ENCODE measurements at regions not wholly inside any gene's neighbourhood (a gene's known extent, or its start where the extent isn't known, plus 50 kb on each side); places are given as distances from the start of the nearest gene placed in this dataset.
"Not testable (repeated sequence)": the region's sequence is repeated elsewhere in the genome, so short reads cannot be mapped to it uniquely, and the experiment has no call there.

- Histone ChIP-seq H3K27me3 (ENCODE audit: control insufficient read depth in 2 of 2, insufficient read depth in 1 of 2, low read length in 1 of 2) (no peaks in the 10 kb centered on the region), H3K4me3 (ENCODE audit: low read length in 2 of 2) (no peak overlapping the region), H3K4me1 (ENCODE audit: control insufficient read depth in 2 of 2, insufficient read depth in 2 of 2, low read length in 2 of 2) (no peaks in the 10 kb centered on the region), H3K36me3 (ENCODE audit: control insufficient read depth in 2 of 2, insufficient read depth in 2 of 2, low read length in 1 of 2) (no peaks in the 10 kb centered on the region), H3K27ac (ENCODE audit: low read depth in 1 of 2, low read length in 1 of 2) (no peak overlapping the region), H3K9me3 (ENCODE audit: control insufficient read depth in 2 of 2, insufficient read depth in 1 of 2, low read length in 1 of 2) (peaks cover 0 to 5% of the 10 kb centered on the region in 2 donors)
- no peak for DNase-seq (ENCODE audit: low read depth in 6 of 9, low spot score in 9 of 9)
- WGBS = 36% methylated on average over 4 of the region's 4 CpGs
These were observed 134.9 kb downstream of the RAMP3 start for GRCh38 chr7:45292481-45292880.

- Histone ChIP-seq H3K4me3 (ENCODE audit: low read length in 2 of 2) (no peak overlapping the region), H3K9me3 (ENCODE audit: control insufficient read depth in 2 of 2, insufficient read depth in 1 of 2, low read length in 1 of 2) (no peaks in the 10 kb centered on the region), H3K4me1 (ENCODE audit: control insufficient read depth in 2 of 2, insufficient read depth in 2 of 2, low read length in 2 of 2) (no peaks in the 10 kb centered on the region), H3K36me3 (ENCODE audit: control insufficient read depth in 2 of 2, insufficient read depth in 2 of 2, low read length in 1 of 2) (no peaks in the 10 kb centered on the region), H3K27me3 (ENCODE audit: control insufficient read depth in 2 of 2, insufficient read depth in 1 of 2, low read length in 1 of 2) (no peaks in the 10 kb centered on the region), H3K27ac (ENCODE audit: low read depth in 1 of 2, low read length in 1 of 2) (no peak overlapping the region)
- 95% methylated on average over 5 of the region's 5 CpGs for WGBS
- DNase-seq (ENCODE audit: low read depth in 6 of 9, low spot score in 9 of 9) = no peak
These were observed 135.8 kb downstream of the RAMP3 start for GRCh38 chr7:45293295-45293942.

- Histone ChIP-seq H3K9me3 (ENCODE audit: control insufficient read depth in 2 of 2, insufficient read depth in 1 of 2, low read length in 1 of 2) (no peaks in the 10 kb centered on the region), H3K27ac (ENCODE audit: low read depth in 1 of 2, low read length in 1 of 2) (no peak overlapping the region), H3K4me3 (ENCODE audit: low read length in 2 of 2) (no peak overlapping the region), H3K36me3 (ENCODE audit: control insufficient read depth in 2 of 2, insufficient read depth in 2 of 2, low read length in 1 of 2) (no peaks in the 10 kb centered on the region), H3K27me3 (ENCODE audit: control insufficient read depth in 2 of 2, insufficient read depth in 1 of 2, low read length in 1 of 2) (no peaks in the 10 kb centered on the region), H3K4me1 (ENCODE audit: control insufficient read depth in 2 of 2, insufficient read depth in 2 of 2, low read length in 2 of 2) (no peaks in the 10 kb centered on the region)
- 92% methylated on average over 4 of the region's 4 CpGs for WGBS
- no peak for DNase-seq (ENCODE audit: low read depth in 6 of 9, low spot score in 9 of 9)
These were observed 137.0 kb downstream of the RAMP3 start for GRCh38 chr7:45294559-45294958.

- Histone ChIP-seq H3K4me1 (ENCODE audit: control insufficient read depth in 2 of 2, insufficient read depth in 2 of 2, low read length in 2 of 2) (no peaks in the 10 kb centered on the region), H3K4me3 (ENCODE audit: low read length in 2 of 2) (no peak overlapping the region), H3K27ac (ENCODE audit: low read depth in 1 of 2, low read length in 1 of 2) (no peak overlapping the region), H3K27me3 (ENCODE audit: control insufficient read depth in 2 of 2, insufficient read depth in 1 of 2, low read length in 1 of 2) (no peaks in the 10 kb centered on the region), H3K36me3 (ENCODE audit: control insufficient read depth in 2 of 2, insufficient read depth in 2 of 2, low read length in 1 of 2) (no peaks in the 10 kb centered on the region), H3K9me3 (ENCODE audit: control insufficient read depth in 2 of 2, insufficient read depth in 1 of 2, low read length in 1 of 2) (no peaks in the 10 kb centered on the region)
- WGBS = 95% methylated on average over 4 of the region's 4 CpGs
- no peak for DNase-seq (ENCODE audit: low read depth in 6 of 9, low spot score in 9 of 9)
These were observed 137.6 kb downstream of the RAMP3 start for GRCh38 chr7:45295222-45295621.

DNA sequence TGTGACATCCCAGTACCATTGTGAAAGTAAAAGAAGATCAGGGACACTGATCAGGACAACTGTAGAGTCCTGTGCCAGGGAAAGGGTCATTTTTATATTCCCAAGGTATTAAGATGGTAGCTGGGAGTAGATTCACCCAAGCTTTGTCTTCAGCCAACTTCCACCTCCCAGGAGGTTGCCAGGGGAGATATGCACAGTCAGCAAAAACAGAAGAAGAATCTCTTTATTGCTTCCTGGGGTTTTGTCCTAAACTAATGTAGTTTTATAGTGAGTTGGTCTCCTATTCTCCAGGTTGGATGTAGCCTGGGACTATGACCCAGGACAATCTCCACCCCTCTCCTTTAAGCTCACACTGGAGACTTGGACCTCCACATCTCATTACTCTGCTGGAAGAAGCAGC lies 139.2 kb downstream of the RAMP3 start:
- DNase-seq (ENCODE audit: low read depth in 6 of 9, low spot score in 9 of 9) = no peak
- no peaks in the 10 kb centered on the region for H3K36me3 ChIP-seq (ENCODE audit: control insufficient read depth in 2 of 2, insufficient read depth in 2 of 2, low read length in 1 of 2)

DNA sequence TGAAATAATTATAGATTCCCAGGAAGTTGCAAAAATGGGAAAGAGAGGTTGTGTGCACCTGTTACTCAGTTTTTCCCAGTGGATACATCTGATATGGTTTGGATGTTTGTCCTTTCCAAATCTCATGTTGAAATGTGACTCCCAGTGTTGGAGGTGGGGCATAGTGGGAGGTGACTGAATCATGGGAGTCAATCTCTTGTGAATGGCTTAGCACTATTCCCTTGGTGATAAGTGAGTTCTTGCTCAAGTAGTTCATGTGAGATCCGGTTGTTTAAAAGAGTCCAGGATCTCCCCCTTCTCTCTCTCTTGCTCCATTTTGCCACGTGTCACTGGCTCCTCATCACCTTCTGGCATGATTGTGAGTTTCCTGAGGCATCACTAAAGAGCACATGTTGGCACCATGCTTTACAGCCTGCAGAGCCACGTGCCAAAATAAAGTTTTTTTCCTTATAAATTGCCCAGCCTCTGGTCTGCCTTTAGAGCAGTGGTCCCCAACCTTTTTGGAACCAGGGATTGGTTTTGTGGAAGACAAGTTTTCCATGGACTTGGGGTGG lies 149.2 kb downstream of the RAMP3 start:
- Histone ChIP-seq H3K4me3 (ENCODE audit: low read length in 2 of 2) (no peak overlapping the region), H3K27me3 (ENCODE audit: control insufficient read depth in 2 of 2, insufficient read depth in 1 of 2, low read length in 1 of 2) (no peaks in the 10 kb centered on the region), H3K4me1 (ENCODE audit: control insufficient read depth in 2 of 2, insufficient read depth in 2 of 2, low read length in 2 of 2) (no peaks in the 10 kb centered on the region), H3K36me3 (ENCODE audit: control insufficient read depth in 2 of 2, insufficient read depth in 2 of 2, low read length in 1 of 2) (no peaks in the 10 kb centered on the region), H3K9me3 (ENCODE audit: control insufficient read depth in 2 of 2, insufficient read depth in 1 of 2, low read length in 1 of 2) (peaks cover 0 to 5% of the 10 kb centered on the region in 2 donors), H3K27ac (ENCODE audit: low read depth in 1 of 2, low read length in 1 of 2) (no peak overlapping the region)
- WGBS = 74% methylated on average over 3 of the region's 3 CpGs
- DNase-seq (ENCODE audit: low read depth in 6 of 9, low spot score in 9 of 9) = no peak

More for the DNA sequence above, 139.2 kb downstream of the RAMP3 start:
- Histone ChIP-seq H3K9me3 (ENCODE audit: control insufficient read depth in 2 of 2, insufficient read depth in 1 of 2, low read length in 1 of 2) (no peaks in the 10 kb centered on the region), H3K27ac (ENCODE audit: low read depth in 1 of 2, low read length in 1 of 2) (no peak overlapping the region), H3K4me3 (ENCODE audit: low read length in 2 of 2) (no peak overlapping the region), H3K4me1 (ENCODE audit: control insufficient read depth in 2 of 2, insufficient read depth in 2 of 2, low read length in 2 of 2) (no peaks in the 10 kb centered on the region), H3K27me3 (ENCODE audit: control insufficient read depth in 2 of 2, insufficient read depth in 1 of 2, low read length in 1 of 2) (no peaks in the 10 kb centered on the region)

- H3K36me3 ChIP-seq (ENCODE audit: control insufficient read depth in 2 of 2, insufficient read depth in 2 of 2, low read length in 1 of 2) = no peaks in the 10 kb centered on the region
- no peaks in the 10 kb centered on the region for H3K4me1 ChIP-seq (ENCODE audit: control insufficient read depth in 2 of 2, insufficient read depth in 2 of 2, low read length in 2 of 2)
- H3K27ac ChIP-seq (ENCODE audit: low read depth in 1 of 2, low read length in 1 of 2) = no peak overlapping the region
- H3K9me3 ChIP-seq (ENCODE audit: control insufficient read depth in 2 of 2, insufficient read depth in 1 of 2, low read length in 1 of 2) = peaks cover 0 to 9% of the 10 kb centered on the region in 2 donors
- 91% methylated on average over 5 of the region's 5 CpGs for WGBS
- H3K27me3 ChIP-seq (ENCODE audit: control insufficient read depth in 2 of 2, insufficient read depth in 1 of 2, low read length in 1 of 2) = no peaks in the 10 kb centered on the region
- H3K4me3 ChIP-seq (ENCODE audit: low read length in 2 of 2) = no peak overlapping the region
- no peak for DNase-seq (ENCODE audit: low read depth in 6 of 9, low spot score in 9 of 9)
These were observed 154.0 kb downstream of the RAMP3 start for GRCh38 chr7:45311597-45311996.

DNA sequence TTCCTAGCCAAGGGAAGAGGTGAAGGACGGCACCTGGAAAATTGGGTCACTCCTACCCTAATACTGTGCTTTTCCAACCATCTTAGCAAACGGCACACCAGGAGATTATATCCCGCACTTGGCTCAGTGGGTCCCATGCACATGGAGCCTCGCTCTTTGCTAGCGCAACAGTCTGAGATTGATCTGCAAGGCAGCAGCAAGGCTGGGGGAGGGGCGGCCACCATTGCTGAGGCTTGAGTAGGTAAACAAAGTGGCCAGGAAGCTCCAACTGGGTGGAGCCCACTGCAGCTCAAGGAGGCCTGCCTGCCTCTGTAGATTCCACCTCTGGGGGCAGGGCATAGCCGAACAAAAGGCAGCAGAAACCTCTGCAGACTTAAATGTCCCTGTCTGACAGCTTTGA lies 157.9 kb downstream of the RAMP3 start:
- not testable (repeated sequence) for H3K27ac ChIP-seq (ENCODE audit: low read depth in 1 of 2, low read length in 1 of 2); H3K4me1 ChIP-seq (ENCODE audit: control insufficient read depth in 2 of 2, insufficient read depth in 2 of 2, low read length in 2 of 2); H3K27me3 ChIP-seq (ENCODE audit: control insufficient read depth in 2 of 2, insufficient read depth in 1 of 2, low read length in 1 of 2); DNase-seq (ENCODE audit: low read depth in 6 of 9, low spot score in 9 of 9); H3K36me3 ChIP-seq (ENCODE audit: control insufficient read depth in 2 of 2, insufficient read depth in 2 of 2, low read length in 1 of 2); H3K9me3 ChIP-seq (ENCODE audit: control insufficient read depth in 2 of 2, insufficient read depth in 1 of 2, low read length in 1 of 2); H3K4me3 ChIP-seq (ENCODE audit: low read length in 2 of 2)
- 95% methylated on average over 7 of the region's 7 CpGs for WGBS

GRCh38 chr7:45324683-45325237 lies 167.2 kb downstream of the RAMP3 start:
- no peak overlapping the region for H3K27ac ChIP-seq (ENCODE audit: low read depth in 1 of 2, low read length in 1 of 2)
- no peaks in the 10 kb centered on the region for H3K9me3 ChIP-seq (ENCODE audit: control insufficient read depth in 2 of 2, insufficient read depth in 1 of 2, low read length in 1 of 2)
- H3K4me3 ChIP-seq (ENCODE audit: low read length in 2 of 2) = no peak overlapping the region
- H3K4me1 ChIP-seq (ENCODE audit: control insufficient read depth in 2 of 2, insufficient read depth in 2 of 2, low read length in 2 of 2) = no peaks in the 10 kb centered on the region
- 91% methylated on average over 4 of the region's 4 CpGs for WGBS
- DNase-seq (ENCODE audit: low read depth in 6 of 9, low spot score in 9 of 9) = no peak
- no peaks in the 10 kb centered on the region for H3K36me3 ChIP-seq (ENCODE audit: control insufficient read depth in 2 of 2, insufficient read depth in 2 of 2, low read length in 1 of 2)
- H3K27me3 ChIP-seq (ENCODE audit: control insufficient read depth in 2 of 2, insufficient read depth in 1 of 2, low read length in 1 of 2) = no peaks in the 10 kb centered on the region

Data from thymus (tissue), 11 donors.